IMR-90 (cell line): ENCODE measurements at regions not wholly inside any gene's neighbourhood (a gene's known extent, or its start where the extent isn't known, plus 50 kb on each side); places are given as distances from the start of the nearest gene placed in this dataset.

Source experiments
- ATAC-seq: fragments of 200-7000 bp; cut with Tn5 transposase; 2 replicates; pipeline ENCODE4 v1.9.1; 2020; ENCODE audit warnings: low read depth, mild to moderate bottlenecking, moderate library complexity
- BruUV-seq: library from RNA; stranded (reverse); fragments of 400-500 nt; replicated peaks from 2 replicates; lab custom pipeline; 2021; lab: Mats Ljungman, UMichigan
- CTCF ChIA-PET: fragments of 300-600 bp; formaldehyde crosslinking; extraction: SDS; loops from one replicate; lab custom pipeline; 2021; ENCODE audit warnings: antibody characterized with exemption; lab: Yijun Ruan, JAX
- POLR2A ChIA-PET: fragments of 300-600 bp; sonication (Branson Sonifier 250); formaldehyde crosslinking; loops from one replicate; lab custom pipeline; 2022; ENCODE audit warnings: antibody characterized with exemption; ENCODE audit not compliant: unreplicated experiment; lab: Charles Lee
- DNase-seq: peaks from one replicate; pipeline ENCODE4 v3.0.0; 2013
- H2AFZ ChIP-seq: replicated peaks from 2 replicates; pipeline ENCODE3; 2013; ENCODE audit warnings: low read length, mild to moderate bottlenecking; ENCODE audit not compliant: poor library complexity
- H2AK5ac ChIP-seq: 2 replicates; pipeline ENCODE4 v1.6.1; 2013; ENCODE audit warnings: low read depth, low read length, inconsistent platforms
- H2AK9ac ChIP-seq: replicated peaks from 2 replicates; pipeline ENCODE3; 2013; ENCODE audit warnings: mild to moderate bottlenecking, low read depth, low read length, moderate library complexity; ENCODE audit not compliant: poor library complexity
- H2BK120ac ChIP-seq: 2 replicates; pipeline ENCODE4 v1.6.1; 2013; ENCODE audit warnings: low read depth, low read length, inconsistent platforms
- H2BK15ac ChIP-seq: 3 replicates; pipeline ENCODE4 v1.6.1; 2013; ENCODE audit warnings: low read depth, low read length, inconsistent platforms
- H2BK20ac ChIP-seq: 2 replicates; pipeline ENCODE4 v1.6.1; 2013; ENCODE audit warnings: low read depth, mild to moderate bottlenecking, inconsistent platforms, low read length, moderate library complexity
- H2BK5ac ChIP-seq: 2 replicates; pipeline ENCODE4 v1.6.1; 2013; ENCODE audit warnings: mild to moderate bottlenecking, low read depth, low read length, inconsistent platforms; ENCODE audit not compliant: poor library complexity, severe bottlenecking
- H3K14ac ChIP-seq: replicated peaks from 2 replicates; pipeline ENCODE4 v1.6.1; 2013; ENCODE audit warnings: low read depth, low read length, inconsistent platforms
- H3K18ac ChIP-seq: 2 replicates; pipeline ENCODE4 v1.6.1; 2013; ENCODE audit warnings: low read depth, low read length, control low read depth
- H3K23ac ChIP-seq: 2 replicates; pipeline ENCODE4 v1.6.1; 2013; ENCODE audit warnings: low read depth, low read length, inconsistent platforms
- H3K27ac ChIP-seq: 2 replicates; pipeline ENCODE4 v1.5.1; 2013; ENCODE audit warnings: mild to moderate bottlenecking, control low read depth, low read length; ENCODE audit not compliant: insufficient read depth
- H3K27me3 ChIP-seq: 2 replicates; pipeline ENCODE4 v1.6.1; 2013; ENCODE audit warnings: low read length; ENCODE audit not compliant: control insufficient read depth, insufficient read depth
- H3K36me3 ChIP-seq: 2 replicates; pipeline ENCODE4 v1.6.1; 2013; ENCODE audit warnings: low read length, mixed read lengths; ENCODE audit not compliant: control insufficient read depth, insufficient read depth
- H3K4ac ChIP-seq: 2 replicates; pipeline ENCODE4 v1.6.1; 2013; ENCODE audit warnings: low read depth, low read length, inconsistent platforms
- H3K4me1 ChIP-seq: 2 replicates; pipeline ENCODE4 v1.6.1; 2013; ENCODE audit warnings: low read length, mixed read lengths; ENCODE audit not compliant: control insufficient read depth, insufficient read depth
- H3K4me2 ChIP-seq: 2 replicates; pipeline ENCODE4 v1.6.1; 2013; ENCODE audit warnings: low read depth, mild to moderate bottlenecking, control low read depth, low read length, moderate library complexity
- H3K4me3 ChIP-seq: 2 replicates; pipeline ENCODE4 v1.5.1; 2013; ENCODE audit warnings: low read depth, mild to moderate bottlenecking, control low read depth, low read length, moderate library complexity; ENCODE audit not compliant: insufficient read depth
- H3K56ac ChIP-seq: 2 replicates; pipeline ENCODE4 v1.6.1; 2013; ENCODE audit warnings: low read length, inconsistent platforms; ENCODE audit not compliant: insufficient read depth; ENCODE audit errors: extremely low read depth
- H3K79me1 ChIP-seq, 2 experiments: 2 replicates each; pipeline ENCODE4 v1.6.1; 2013; ENCODE audit warnings: low read length in 2 of 2, inconsistent platforms in 1 of 2, low read depth in 1 of 2
- H3K9ac ChIP-seq: 2 replicates; pipeline ENCODE4 v1.6.1; 2013; ENCODE audit warnings: low read depth, low read length, control low read depth
- H3K9me1 ChIP-seq: 2 replicates; pipeline ENCODE4 v1.6.1; 2013; ENCODE audit warnings: low read length, inconsistent platforms; ENCODE audit not compliant: insufficient read depth
- H3K9me3 ChIP-seq: 2 replicates; pipeline ENCODE4 v1.6.1; 2013; ENCODE audit warnings: low read length; ENCODE audit not compliant: control insufficient read depth, insufficient read depth
- H4K20me1 ChIP-seq: 2 replicates; pipeline ENCODE4 v1.6.1; 2013; ENCODE audit warnings: low read length, inconsistent platforms; ENCODE audit not compliant: insufficient read depth
- H4K5ac ChIP-seq: 2 replicates; pipeline ENCODE4 v1.6.1; 2013; ENCODE audit warnings: mild to moderate bottlenecking, low read depth, low read length, control low read depth
- H4K8ac ChIP-seq, 2 experiments: 2 replicates each; pipeline ENCODE4 v1.6.1; 2013; ENCODE audit warnings: low read depth in 2 of 2, low read length in 2 of 2, control low read depth in 1 of 2, inconsistent platforms in 1 of 2
- H4K91ac ChIP-seq: 2 replicates; pipeline ENCODE4 v1.6.1; 2013; ENCODE audit warnings: low read depth, low read length, inconsistent platforms; ENCODE audit not compliant: insufficient read depth
- BHLHE40 ChIP-seq: fragments of 150-350 bp; IDR thresholded peaks from 2 replicates; pipeline ENCODE4 v1.6.1; 2016; ENCODE audit warnings: mild to moderate bottlenecking, low read depth, low read length
- CEBPB ChIP-seq: IDR thresholded peaks from 2 replicates; pipeline ENCODE4 v1.6.1; 2012; ENCODE audit warnings: low read depth, low read length, improper control_type of control experiment
- CTCF ChIP-seq: conservative IDR thresholded peaks from 2 replicates; pipeline ENCODE4 v1.5.1; 2012; ENCODE audit warnings: mild to moderate bottlenecking, low read depth, low read length, improper control_type of control experiment
- FOS ChIP-seq: fragments of 150-350 bp; IDR thresholded peaks from 2 replicates; pipeline ENCODE4 v1.6.1; 2016; ENCODE audit warnings: low read depth, low read length
- MAFK ChIP-seq: IDR thresholded peaks from 2 replicates; pipeline ENCODE4 v1.6.1; 2012; ENCODE audit warnings: low read depth, low read length, improper control_type of control experiment
- MAZ ChIP-seq: IDR thresholded peaks from 2 replicates; pipeline ENCODE4 v1.6.1; 2012; ENCODE audit warnings: low read depth, mild to moderate bottlenecking, low read length, improper control_type of control experiment, moderate library complexity, borderline replicate concordance
- NFE2L2 ChIP-seq: fragments of 150-350 bp; IDR thresholded peaks from 2 replicates; pipeline ENCODE4 v1.6.1; 2016; ENCODE audit warnings: low read depth, mild to moderate bottlenecking, low read length
- RAD21 ChIP-seq: IDR thresholded peaks from 2 replicates; pipeline ENCODE4 v1.6.1; 2012; ENCODE audit warnings: low read length, improper control_type of control experiment
- RFX5 ChIP-seq: IDR thresholded peaks from 2 replicates; pipeline ENCODE4 v1.8.0; 2012; ENCODE audit warnings: low read depth, mild to moderate bottlenecking, low read length, moderate library complexity
- SMC3 ChIP-seq: fragments of 150-350 bp; IDR thresholded peaks from 2 replicates; pipeline ENCODE4 v1.6.1; 2016; ENCODE audit warnings: low read depth, mild to moderate bottlenecking, antibody characterized with exemption, low read length, moderate library complexity
- USF2 ChIP-seq: fragments of 150-350 bp; IDR thresholded peaks from 2 replicates; pipeline ENCODE4 v1.6.1; 2017; ENCODE audit warnings: mild to moderate bottlenecking, antibody characterized with exemption, low read length, low read depth
- WGBS, 2 experiments: methylation state at CpG; one replicate each; pipeline versions ENCODE4 v1.1.5 to v1.1.7; 2013; ENCODE audit warnings: missing lambda C conversion rate in 2 of 2; ENCODE audit not compliant: insufficient read length in 1 of 2; ENCODE audit errors: extremely low coverage in 2 of 2; 5-methylcytosine and 5-hydroxymethylcytosine counted together
- dilution Hi-C: fragments of 300-500 bp; cut with HindIII; formaldehyde crosslinking; loops from one replicate; pipeline ENCODE4 v1.14.3; 2018; ENCODE audit warnings: low sequenced_read_pairs; ENCODE audit not compliant: unreplicated experiment
- in situ Hi-C: fragments of 300-500 bp; cut with MboI; formaldehyde crosslinking; loops from 3 replicates; pipeline ENCODE4 v1.14.3; 2019; ENCODE audit warnings: low sequenced_read_pairs, inconsistent platforms, mixed read lengths
- intact Hi-C: fragments of 100-400 bp; cut with micrococcal nuclease; formaldehyde crosslinking; loops from 2 replicates; pipeline ENCODE4 v1.10.0; 2022

- in situ Hi-C loops (no loop called here), dilution Hi-C loops (no loop called here), intact Hi-C loops (no loop called here)
- H3K9ac ChIP-seq, result no peak overlapping the region
- no peak overlapping the region for H3K56ac ChIP-seq
- no peaks in the 10 kb centered on the region for H3K79me1 ChIP-seq
- ChIA-PET CTCF (interaction anchor here (1.5 to 4.6 kb wide), 2 partner anchors 18 to 140 kb away, joined by 4 to 19 read pairs; no protein-coding TSS in a partner anchor), POLR2A (no interaction called here)
- H3K9me1 ChIP-seq, result no peaks in the 10 kb centered on the region
- no peak overlapping the region for H3K4me3 ChIP-seq
- no peak overlapping the region for H2AFZ ChIP-seq
- no peak overlapping the region for H3K27ac ChIP-seq
- no peak overlapping the region for H4K91ac ChIP-seq
- ATAC-seq, result no peak
- WGBS, 2 experiments, result 49% methylated on average over 2 of the region's 3 CpGs; no CpG with 5 or more reads in 1 of the 2 experiments
- no peak overlapping the region for H3K4me2 ChIP-seq
- H3K23ac ChIP-seq, result no peak overlapping the region
- H2AK5ac ChIP-seq, result no peak overlapping the region
- H3K4ac ChIP-seq, result no peak overlapping the region
- BruUV-seq, result no TSS peak
- no peak for DNase-seq
- H3K14ac ChIP-seq, result no peak overlapping the region
- no peak overlapping the region for H2BK15ac ChIP-seq
- no peaks in the 10 kb centered on the region for H4K20me1 ChIP-seq
- H2AK9ac ChIP-seq, result no peak overlapping the region
- H3K9me3 ChIP-seq, result no peaks in the 10 kb centered on the region
- H2BK120ac ChIP-seq, result no peak overlapping the region
- no peak overlapping the region for H3K18ac ChIP-seq
- no peak for TF ChIP-seq USF2
- TF ChIP-seq CEBPB, result no peak
- no peak for TF ChIP-seq FOS
- TF ChIP-seq RFX5, result no peak
- TF ChIP-seq SMC3, result no peak
- no peak for TF ChIP-seq RAD21
- no peak for TF ChIP-seq MAFK
- no peak for TF ChIP-seq MAZ
- no peak for TF ChIP-seq NFE2L2
- no peak for TF ChIP-seq CTCF
- no peak for TF ChIP-seq BHLHE40
- H4K8ac ChIP-seq, result no peak overlapping the region
- no peaks in the 10 kb centered on the region for H3K4me1 ChIP-seq
- peaks cover 12% of the 10 kb centered on the region for H3K27me3 ChIP-seq
- no peak overlapping the region for H4K5ac ChIP-seq
- H2BK5ac ChIP-seq, result no peak overlapping the region
- no peak overlapping the region for H2BK20ac ChIP-seq
- no peaks in the 10 kb centered on the region for H3K36me3 ChIP-seq
Measured at GRCh38 chr6:14048837-14049236, 68.7 kb upstream of the CD83 start.
